Loucy (cell line): ENCODE measurements at regions not wholly inside any gene's neighbourhood (a gene's known extent, or its start where the extent isn't known, plus 50 kb on each side); places are given as distances from the start of the nearest gene placed in this dataset.
A peak's percentile ranks its signal among the peaks of the same experiment; 100 is the strongest.

ENCODE experiments used
- H2AFZ ChIP-seq: fragments of 200-600 bp; sonication (generic); 2 replicates; pipeline ENCODE4 v1.6.0; 2016; ENCODE audit warnings: antibody characterized with exemption, mild to moderate bottlenecking, low read length, moderate library complexity
- H3F3A ChIP-seq: fragments of 200-600 bp; 2 replicates; pipeline ENCODE4 v1.6.0; 2016; ENCODE audit warnings: antibody characterized with exemption, low read depth, mild to moderate bottlenecking
- H3K27me3 ChIP-seq: fragments of 200-600 bp; sonication (generic); 2 replicates; pipeline ENCODE4 v1.6.1; 2014; ENCODE audit warnings: low read length, mild to moderate bottlenecking; ENCODE audit not compliant: insufficient read depth, poor library complexity, severe bottlenecking
- H3K36me3 ChIP-seq: fragments of 200-600 bp; sonication (generic); 2 replicates; pipeline ENCODE4 v1.6.1; 2016; ENCODE audit warnings: low read length; ENCODE audit not compliant: insufficient read depth
- H3K4me1 ChIP-seq: fragments of 200-600 bp; sonication (generic); 2 replicates; pipeline ENCODE4 v1.5.1; 2014; ENCODE audit warnings: low read length, mild to moderate bottlenecking; ENCODE audit not compliant: insufficient read depth, poor library complexity, severe bottlenecking
- H3K4me2 ChIP-seq: fragments of 200-600 bp; sonication (generic); 2 replicates; pipeline ENCODE4 v1.6.0; 2014; ENCODE audit warnings: antibody characterized with exemption, low read length, low read depth, mild to moderate bottlenecking; ENCODE audit not compliant: poor library complexity, severe bottlenecking
- H3K4me3 ChIP-seq: fragments of 200-600 bp; sonication (generic); 2 replicates; pipeline ENCODE4 v1.5.1; 2014; ENCODE audit warnings: low read length, mild to moderate bottlenecking, mixed read lengths; ENCODE audit not compliant: poor library complexity, severe bottlenecking
- H3K79me2 ChIP-seq: fragments of 200-600 bp; sonication (generic); 2 replicates; pipeline ENCODE4 v1.6.1; 2014; ENCODE audit warnings: low read length; ENCODE audit not compliant: insufficient read depth
- H3K9ac ChIP-seq: fragments of 200-600 bp; sonication (generic); 2 replicates; pipeline ENCODE4 v1.6.0; 2014; ENCODE audit warnings: mild to moderate bottlenecking, low read depth, low read length, moderate library complexity; ENCODE audit not compliant: poor library complexity, severe bottlenecking
- H3K9me2 ChIP-seq: fragments of 200-600 bp; sonication (generic); replicated peaks from 2 replicates; pipeline ENCODE4 v1.6.1; 2016; ENCODE audit warnings: low read depth, low read length, mixed read lengths
- H3K9me3 ChIP-seq: fragments of 200-600 bp; sonication (generic); 2 replicates; pipeline ENCODE4 v1.6.1; 2014; ENCODE audit warnings: mild to moderate bottlenecking, antibody characterized with exemption, low read length, low read depth; ENCODE audit not compliant: insufficient read depth
- H4K20me1 ChIP-seq: fragments of 200-600 bp; sonication (generic); 2 replicates; pipeline ENCODE4 v1.6.0; 2014; ENCODE audit warnings: antibody characterized with exemption, low read length, mild to moderate bottlenecking; ENCODE audit not compliant: insufficient read depth, poor library complexity, severe bottlenecking
- CTCF ChIP-seq: fragments of 200-600 bp; sonication (generic); conservative IDR thresholded peaks from 2 replicates; pipeline ENCODE4 v1.5.1; 2014; ENCODE audit warnings: mild to moderate bottlenecking, antibody characterized with exemption, low read length
- EZH2phosphoT487 ChIP-seq: fragments of 200-600 bp; IDR thresholded peaks from 2 replicates; pipeline ENCODE4 v1.6.1; 2018; ENCODE audit warnings: antibody characterized with exemption, mild to moderate bottlenecking, moderate library complexity, borderline replicate concordance

- Histone ChIP-seq H3K9me3 (peaks cover 6% of the 10 kb centered on the region; the same call in 1 of the 2 replicates), H3F3A (no peaks in the 10 kb centered on the region), H3K9me2 (no peaks in the 10 kb centered on the region), H3K4me3 (no peak overlapping the region), H3K36me3 (no peaks in the 10 kb centered on the region), H2AFZ (no peak overlapping the region), H3K4me1 (no peaks in the 10 kb centered on the region), H3K79me2 (no peaks in the 10 kb centered on the region), H3K9ac (no peak overlapping the region), H3K27me3 (no peaks in the 10 kb centered on the region), H4K20me1 (no peaks in the 10 kb centered on the region), H3K4me2 (no peak overlapping the region)
- TF ChIP-seq CTCF: no peak
- TF ChIP-seq EZH2phosphoT487: no peak
Observed at GRCh38 chr6:14957355-14958059, 288.4 kb upstream of the JARID2 start.

- TF ChIP-seq EZH2phosphoT487: no peak
- no peak for TF ChIP-seq CTCF
- H3K9me2 ChIP-seq: no peaks in the 10 kb centered on the region
- H3K9ac ChIP-seq: no peak overlapping the region
- H4K20me1 ChIP-seq: no peaks in the 10 kb centered on the region
- no peaks in the 10 kb centered on the region for H3K4me1 ChIP-seq
- H3K4me3 ChIP-seq: no peak overlapping the region
- no peak overlapping the region for H2AFZ ChIP-seq
- no peaks in the 10 kb centered on the region for H3K27me3 ChIP-seq
- no peak overlapping the region for H3K4me2 ChIP-seq
- H3K9me3 ChIP-seq: peaks cover 6% of the 10 kb centered on the region; the same call in 1 of the 2 replicates
- H3K36me3 ChIP-seq: no peaks in the 10 kb centered on the region
- H3K79me2 ChIP-seq: no peaks in the 10 kb centered on the region
- no peaks in the 10 kb centered on the region for H3F3A ChIP-seq
Observed at GRCh38 chr6:14959324-14959885, 286.5 kb upstream of the JARID2 start.

GRCh38 chr6:14964556-14965270, 281.2 kb upstream of the JARID2 start:
- no peaks in the 10 kb centered on the region for H4K20me1 ChIP-seq
- H3K4me2 ChIP-seq: no peak overlapping the region
- no peaks in the 10 kb centered on the region for H3K9me2 ChIP-seq
- TF ChIP-seq CTCF: no peak
- no peak for TF ChIP-seq EZH2phosphoT487
- H3F3A ChIP-seq: no peaks in the 10 kb centered on the region
- no peak overlapping the region for H3K9ac ChIP-seq
- H2AFZ ChIP-seq: peak overlapping the region; percentile 58; the same call in 1 of the 2 replicates
- H3K79me2 ChIP-seq: no peaks in the 10 kb centered on the region
- no peaks in the 10 kb centered on the region for H3K36me3 ChIP-seq
- H3K4me1 ChIP-seq: peaks cover 5% of the 10 kb centered on the region
- no peaks in the 10 kb centered on the region for H3K27me3 ChIP-seq
- H3K9me3 ChIP-seq: no peaks in the 10 kb centered on the region
- H3K4me3 ChIP-seq: no peak overlapping the region
